HUES64 (cell line): ENCODE measurements at regions not wholly inside any gene's neighbourhood (a gene's known extent, or its start where the extent isn't known, plus 50 kb on each side); places are given as distances from the start of the nearest gene placed in this dataset.
"Not testable (repeated sequence)": the region's sequence is repeated elsewhere in the genome, so short reads cannot be mapped to it uniquely, and the experiment has no call there.

ENCODE experiments used
- H3K27ac ChIP-seq: 2 replicates; pipeline ENCODE4 v1.7.0; 2013; ENCODE audit warnings: low read depth, low read length, inconsistent platforms
- H3K27me3 ChIP-seq: 2 replicates; pipeline ENCODE4 v1.6.1; 2013; ENCODE audit warnings: mild to moderate bottlenecking, low read length; ENCODE audit not compliant: insufficient read depth
- H3K36me3 ChIP-seq: 2 replicates; pipeline ENCODE4 v1.6.1; 2013; ENCODE audit warnings: mild to moderate bottlenecking, low read length; ENCODE audit not compliant: insufficient read depth
- H3K4me1 ChIP-seq: 2 replicates; pipeline ENCODE4 v1.6.1; 2013; ENCODE audit warnings: mild to moderate bottlenecking, low read length, moderate library complexity; ENCODE audit not compliant: insufficient read depth
- H3K4me3 ChIP-seq: 2 replicates; pipeline ENCODE4 v1.5.1; 2013; ENCODE audit warnings: mild to moderate bottlenecking, low read length, moderate library complexity
- H3K9ac ChIP-seq: 2 replicates; pipeline ENCODE4 v1.6.1; 2013; ENCODE audit warnings: mild to moderate bottlenecking, low read depth, low read length
- H3K9me3 ChIP-seq: 2 replicates; pipeline ENCODE4 v1.6.1; 2013; ENCODE audit warnings: low read depth, low read length; ENCODE audit not compliant: insufficient read depth
- WGBS: fragments of 150-250, 120-280 bp; methylation state at CpG from one replicate; pipeline ENCODE4 v1.1.7; 2013; ENCODE audit warnings: missing lambda C conversion rate; 5-methylcytosine and 5-hydroxymethylcytosine counted together

DNA sequence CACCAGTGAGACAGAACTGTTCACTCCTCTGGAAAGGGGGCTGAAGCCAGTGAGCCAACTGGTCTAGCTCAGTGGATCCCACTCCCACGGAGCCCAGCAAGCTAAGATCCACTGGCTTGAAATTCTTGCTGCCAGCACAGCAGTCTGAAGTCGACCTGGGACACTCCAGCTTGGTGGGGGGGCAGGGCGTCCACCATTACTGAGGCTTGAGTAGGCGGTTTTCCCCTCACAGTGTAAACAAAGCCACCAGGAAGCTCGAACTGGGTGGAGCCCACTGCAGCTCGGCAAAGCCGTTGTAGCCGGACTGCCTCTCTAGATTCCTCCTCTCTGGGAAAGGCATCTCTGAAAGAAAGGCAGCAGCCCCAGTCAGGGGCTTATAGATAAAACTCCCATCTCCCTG, 52.3 kb upstream of the BBX start:
- H3K36me3 ChIP-seq = not testable (repeated sequence)
- 37% methylated on average over 8 of the region's 8 CpGs for WGBS

More for the DNA sequence above, 52.3 kb upstream of the BBX start:
- not testable (repeated sequence) for H3K4me1 ChIP-seq, H3K9me3 ChIP-seq, H3K27ac ChIP-seq, H3K4me3 ChIP-seq, H3K9ac ChIP-seq, H3K27me3 ChIP-seq
